Left kidney (tissue), 1 donor: ENCODE measurements at regions not wholly inside any gene's neighbourhood (a gene's known extent, or its start where the extent isn't known, plus 50 kb on each side); places are given as distances from the start of the nearest gene placed in this dataset.
"Not testable (repeated sequence)": the region's sequence is repeated elsewhere in the genome, so short reads cannot be mapped to it uniquely, and the experiment has no call there.

Experiments used
- DNase-seq: peaks from one replicate; pipeline ENCODE4 v3.0.0-alpha.2; 2013

DNA sequence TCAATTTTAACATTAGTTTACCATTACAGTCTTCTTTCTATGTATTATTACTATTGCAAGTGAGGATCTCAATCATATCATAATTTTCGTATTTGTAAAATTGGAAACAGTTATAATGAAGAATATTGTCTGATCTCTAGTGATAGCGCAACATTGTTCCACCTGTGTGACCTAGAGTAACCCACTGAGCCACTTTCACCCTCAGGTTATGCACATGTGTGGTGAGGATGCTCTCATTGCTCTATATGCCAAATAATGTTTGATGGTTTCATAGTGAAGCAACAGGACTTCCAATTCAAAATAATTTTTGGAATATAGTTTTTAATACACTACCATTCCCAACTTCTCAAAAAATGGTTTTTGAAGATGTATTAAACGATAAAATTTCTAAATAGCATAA is 603.1 kb upstream of the MAN1A1 start:
- no peak for DNase-seq

DNA sequence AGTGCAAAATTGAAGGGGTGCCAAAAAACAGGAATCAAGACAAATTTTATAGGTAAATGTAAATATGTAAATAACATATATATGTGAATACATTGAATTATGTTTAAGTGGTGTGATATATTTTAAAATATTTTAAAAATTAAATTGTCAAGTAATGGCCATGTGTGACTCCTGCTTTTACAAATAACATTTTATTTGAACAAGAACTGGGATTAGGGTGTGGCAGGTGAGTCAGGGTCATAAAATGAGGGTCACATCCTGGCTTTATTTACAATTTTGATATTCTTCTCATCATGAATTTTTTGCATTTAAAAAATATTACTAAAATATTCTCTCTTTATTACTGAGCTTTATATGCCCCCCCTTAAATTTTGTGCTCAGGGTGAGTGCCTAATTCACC is 601.1 kb upstream of the MAN1A1 start:
- DNase-seq, result no peak

DNA sequence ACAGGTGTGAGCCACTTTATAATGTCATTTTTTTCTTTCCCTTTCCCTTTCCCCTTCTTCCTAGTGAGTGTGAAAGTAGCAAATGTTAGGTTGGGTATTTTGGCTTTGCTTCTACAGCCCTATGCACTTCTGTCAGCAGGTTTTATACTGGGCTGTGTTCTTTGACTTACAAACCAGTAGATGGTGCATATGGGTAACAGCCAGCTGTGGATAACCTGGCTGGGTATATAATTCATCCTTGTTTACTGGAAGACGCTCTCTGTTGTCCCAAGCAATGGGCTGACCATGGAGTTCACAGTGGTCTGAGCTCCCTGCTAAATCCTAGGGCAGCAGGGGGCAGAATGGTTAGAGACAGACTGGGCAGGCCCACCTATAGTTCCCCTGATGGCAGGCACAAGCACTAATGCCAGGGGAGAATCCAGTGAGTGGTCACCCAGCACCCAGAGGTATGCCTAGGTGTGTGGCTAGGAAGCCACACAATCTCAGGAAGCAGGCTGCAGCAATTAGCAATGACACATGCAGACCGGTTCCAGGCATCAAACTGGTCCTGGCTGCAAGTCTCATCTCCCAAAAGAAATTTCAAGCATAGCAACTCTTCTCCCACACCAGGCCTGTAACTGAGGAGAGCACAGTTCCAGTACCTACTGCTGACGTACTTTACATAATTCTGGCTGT is 592.7 kb upstream of the MAN1A1 start:
- no peak for DNase-seq

DNA sequence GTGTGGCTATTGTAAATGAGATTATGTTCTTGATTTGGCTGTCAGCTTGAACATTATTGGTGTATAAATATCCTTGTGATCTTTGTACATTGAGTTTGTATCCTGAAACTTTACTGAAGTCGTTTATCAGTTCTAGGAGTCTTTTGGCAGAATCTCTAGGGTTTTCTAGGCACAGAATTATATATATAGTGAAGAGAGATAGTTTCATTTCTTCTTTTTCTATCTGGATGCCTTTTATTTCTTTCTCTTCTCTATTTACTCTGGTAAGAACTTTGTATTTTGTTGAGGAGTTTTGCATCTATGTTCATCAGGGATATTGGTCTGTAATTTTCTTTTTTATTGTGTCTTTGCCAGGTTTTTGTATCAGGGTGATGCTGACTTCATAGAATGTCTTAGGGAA is 589.2 kb upstream of the MAN1A1 start:
- DNase-seq, result no peak

DNA sequence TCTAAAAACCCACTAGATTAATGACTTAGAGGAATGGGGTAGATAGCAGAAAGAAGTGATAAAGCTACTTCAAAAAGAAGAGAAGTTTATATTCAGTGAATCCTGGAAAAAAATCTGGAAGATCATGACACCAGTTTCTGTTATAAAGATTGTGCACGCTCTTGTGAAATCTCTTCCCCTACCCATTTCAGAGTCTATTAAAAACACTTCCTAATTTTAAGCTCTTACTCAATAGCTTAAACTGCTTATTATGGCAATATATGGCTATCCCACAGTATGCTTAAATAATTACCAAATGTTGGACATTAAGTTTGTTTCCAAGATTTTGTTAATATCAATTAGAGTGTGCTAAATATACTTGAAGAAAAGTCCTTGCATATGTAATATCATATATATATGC is 585.3 kb upstream of the MAN1A1 start:
- DNase-seq, result no peak

DNA sequence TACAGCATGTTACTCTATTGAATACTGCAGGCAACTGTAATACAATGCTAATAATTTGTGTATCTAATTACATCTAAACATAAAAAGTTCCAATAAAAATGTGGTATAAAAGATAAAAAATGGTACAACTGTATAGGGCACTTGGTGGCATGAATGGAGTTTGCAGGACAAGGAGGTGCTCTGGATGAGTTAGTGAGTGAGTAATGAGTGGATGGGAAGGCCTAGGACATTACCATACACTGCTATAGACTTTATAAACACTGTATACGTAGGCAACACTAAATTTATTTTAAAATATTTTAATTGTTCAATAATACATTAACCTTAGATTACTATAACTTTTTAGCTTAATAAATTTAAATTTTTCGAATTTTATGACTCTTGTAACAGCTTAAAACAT is 579.6 kb upstream of the MAN1A1 start:
- no peak for DNase-seq

DNA sequence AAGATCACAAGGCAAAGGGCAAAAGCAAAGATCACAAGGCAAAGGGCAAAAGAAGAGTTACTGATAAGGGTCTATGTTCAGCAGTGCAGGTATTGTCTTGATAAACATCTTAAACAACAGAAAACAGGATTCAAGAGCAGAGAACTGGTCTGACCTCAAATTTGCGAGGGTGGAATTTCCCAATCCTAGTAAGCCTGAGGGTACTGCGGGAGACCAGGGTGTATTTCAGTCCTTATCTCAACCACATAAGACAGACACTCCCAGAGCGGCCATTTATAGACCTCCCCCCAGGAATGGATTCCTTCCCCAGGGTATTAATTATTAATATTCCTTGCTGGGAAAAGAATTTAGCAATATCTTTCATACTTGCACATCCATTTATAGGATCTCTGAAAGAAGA is 575.3 kb upstream of the MAN1A1 start:
- DNase-seq, result not testable (repeated sequence)

DNA sequence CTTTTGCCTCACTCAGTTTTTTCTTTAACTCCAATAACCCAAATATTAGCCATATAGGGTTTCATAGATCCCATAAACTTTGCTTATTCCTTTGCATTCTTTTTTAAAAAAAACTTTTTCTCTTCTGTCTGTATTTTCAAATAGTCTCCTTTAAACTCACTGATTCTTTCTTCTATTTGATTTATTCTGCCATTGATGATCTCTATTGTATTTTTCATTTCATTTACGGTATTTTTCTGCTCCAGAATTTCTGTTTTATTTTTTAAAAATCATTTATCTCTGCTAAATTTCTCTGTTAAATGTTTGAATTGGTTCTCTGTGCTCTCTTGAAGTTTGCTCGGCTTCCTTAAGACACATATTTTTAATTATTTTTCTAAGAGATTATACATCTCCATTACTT is 573.3 kb upstream of the MAN1A1 start:
- no peak for DNase-seq

DNA sequence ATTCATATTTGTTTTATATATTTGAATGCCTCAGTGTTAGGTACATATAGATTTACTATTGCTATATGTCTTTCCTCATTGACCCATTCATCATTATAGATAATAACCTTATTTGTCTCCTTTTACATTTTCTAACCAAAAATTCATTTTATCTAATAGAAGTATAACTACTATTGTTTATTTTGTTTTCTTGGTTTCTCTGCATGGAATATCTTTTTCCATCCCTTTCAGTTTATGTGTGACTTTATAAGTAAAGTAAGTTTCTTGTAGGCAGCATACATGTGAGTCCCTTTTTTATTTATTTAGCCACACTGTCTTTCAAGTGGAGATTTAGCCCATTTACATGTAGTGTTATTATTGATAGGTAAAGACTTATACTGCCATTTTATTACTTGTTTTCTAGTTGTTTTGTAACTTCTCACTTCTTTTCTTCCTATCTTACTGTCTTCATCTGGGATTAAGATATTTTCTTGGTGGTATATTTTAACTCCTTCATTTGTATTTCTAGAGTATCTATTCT is 572.0 kb upstream of the MAN1A1 start:
- no peak for DNase-seq

DNA sequence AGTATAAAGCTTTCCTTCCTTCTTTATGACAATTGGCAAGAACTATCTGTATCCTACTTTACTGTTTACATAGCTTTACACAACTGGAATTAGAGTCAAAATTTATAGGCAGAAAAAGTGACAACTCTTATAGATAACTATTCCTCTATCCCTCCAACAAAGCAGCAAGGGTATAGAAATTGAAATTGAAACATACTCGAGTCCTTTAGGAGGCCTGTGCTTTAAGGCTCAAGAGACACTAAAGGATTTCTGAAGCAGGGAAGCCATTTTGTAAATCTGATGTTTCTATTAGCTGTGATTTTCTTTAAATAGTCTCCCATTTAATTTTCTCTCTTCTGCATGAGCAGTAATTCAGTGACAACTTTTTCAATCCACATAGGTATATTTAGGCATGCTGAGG is 567.6 kb upstream of the MAN1A1 start:
- DNase-seq, result no peak

DNA sequence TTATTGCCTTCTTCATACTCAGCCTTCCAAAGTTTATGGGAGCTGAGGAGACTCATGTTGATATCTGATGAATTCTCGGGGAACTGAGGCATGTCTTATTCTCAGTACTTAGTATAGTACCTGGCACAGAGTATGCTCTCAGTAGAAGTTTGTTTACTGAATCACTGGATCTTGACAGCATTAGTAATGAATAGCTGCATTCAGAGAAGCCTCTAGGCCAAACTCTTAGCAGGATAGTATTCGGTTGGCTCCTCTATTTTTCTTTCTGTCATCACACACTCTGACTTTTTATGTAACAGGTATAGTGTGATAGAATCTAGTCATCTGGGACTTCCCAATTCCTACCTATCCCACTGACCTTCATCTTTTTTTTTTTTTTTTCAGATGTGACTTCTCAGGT is 566.4 kb upstream of the MAN1A1 start:
- no peak for DNase-seq

DNA sequence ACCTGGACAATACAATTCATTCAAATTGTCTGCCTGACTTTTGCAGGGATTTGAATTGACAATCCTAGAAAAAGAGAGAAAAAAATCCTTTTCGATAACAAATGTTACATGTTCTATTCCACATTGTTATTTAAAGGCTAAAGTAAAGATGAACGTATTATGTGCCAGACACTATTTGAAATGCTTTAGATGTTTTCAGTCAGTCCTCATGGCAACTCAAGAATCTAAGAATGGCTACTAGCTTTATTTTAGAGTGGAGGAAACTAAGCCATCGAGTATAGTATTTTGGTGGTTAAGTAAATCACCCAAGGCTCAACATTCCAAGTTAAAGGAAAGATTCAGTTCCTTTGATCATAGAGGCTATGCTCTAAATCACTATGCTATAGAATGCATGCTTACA is 558.6 kb upstream of the MAN1A1 start:
- no peak for DNase-seq

DNA sequence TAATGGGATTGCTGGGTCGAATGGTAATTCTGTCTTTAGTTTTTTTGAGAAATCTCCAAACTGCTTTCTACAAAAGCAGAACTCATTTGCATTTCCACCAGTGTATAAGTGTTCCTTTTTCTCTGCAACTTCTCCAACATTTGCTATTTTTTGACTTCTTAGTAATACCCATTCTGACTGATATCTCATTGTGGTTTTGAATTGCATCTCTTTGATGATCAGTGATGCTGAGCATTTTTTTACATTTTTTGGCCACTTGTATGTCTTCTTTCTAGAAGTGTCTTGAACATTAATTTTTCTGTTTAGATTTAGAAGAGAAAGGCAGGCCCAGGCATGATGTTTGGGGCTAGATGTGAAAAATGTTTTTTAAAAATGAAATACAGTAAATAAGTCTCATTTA is 553.1 kb upstream of the MAN1A1 start:
- no peak for DNase-seq

DNA sequence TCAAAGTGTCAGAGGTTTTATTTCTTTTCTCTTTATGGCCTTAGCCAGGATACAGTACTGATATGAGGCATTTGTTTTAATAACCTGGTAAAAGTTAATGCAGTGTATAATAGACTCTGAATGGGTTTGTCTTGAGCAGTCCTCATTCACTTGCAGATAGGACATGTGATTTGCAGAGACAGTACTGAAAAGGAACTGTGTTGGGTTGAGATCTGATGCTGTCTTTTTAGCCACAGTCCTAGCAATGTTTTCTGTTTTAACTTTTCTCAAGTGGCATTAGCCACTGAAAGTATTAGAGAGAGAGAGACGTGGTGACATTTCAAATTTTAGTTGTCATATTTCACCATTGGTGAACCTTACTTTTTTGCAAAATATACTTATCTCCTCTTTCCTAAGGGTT is 547.2 kb upstream of the MAN1A1 start:
- DNase-seq, result no peak

DNA sequence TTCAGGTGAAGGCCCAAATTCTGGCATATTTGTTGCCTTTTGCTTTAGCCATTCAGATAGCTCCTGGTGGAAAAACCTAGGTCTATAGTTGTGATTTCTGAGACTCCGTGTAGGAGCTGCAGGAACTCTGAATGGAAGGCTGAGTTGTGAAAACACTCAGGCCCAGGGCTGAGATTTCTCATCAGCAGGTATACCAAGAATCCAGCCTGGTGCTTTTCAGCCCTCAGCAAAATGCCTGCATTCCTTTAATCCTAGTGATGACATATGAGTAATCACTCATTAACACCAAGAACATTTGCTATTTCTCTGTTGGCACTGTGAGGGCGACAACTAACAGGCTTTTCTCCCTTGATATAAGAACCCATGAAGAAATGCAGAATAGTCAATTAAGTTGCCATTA is 546.1 kb upstream of the MAN1A1 start:
- DNase-seq, result no peak

DNA sequence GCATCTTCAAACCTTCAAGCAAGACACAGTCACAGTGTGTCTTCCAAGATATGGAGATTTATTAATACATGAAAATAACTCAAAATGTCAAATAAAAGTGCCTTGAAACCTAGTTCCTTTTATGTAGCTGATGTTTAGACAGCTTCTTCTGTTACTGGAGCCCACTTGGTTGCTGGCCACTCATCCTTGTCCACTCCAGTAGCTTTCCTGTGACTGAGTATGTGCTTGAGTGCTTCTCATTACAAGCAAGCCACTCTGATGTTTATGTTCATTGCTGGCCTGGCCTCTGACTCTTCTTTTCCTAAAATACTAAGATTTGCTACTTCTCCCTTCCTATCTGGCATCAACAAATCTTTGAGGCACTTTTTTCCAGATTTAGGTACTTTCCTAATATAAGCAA is 545.2 kb upstream of the MAN1A1 start:
- peak; percentile 31 for DNase-seq

DNA sequence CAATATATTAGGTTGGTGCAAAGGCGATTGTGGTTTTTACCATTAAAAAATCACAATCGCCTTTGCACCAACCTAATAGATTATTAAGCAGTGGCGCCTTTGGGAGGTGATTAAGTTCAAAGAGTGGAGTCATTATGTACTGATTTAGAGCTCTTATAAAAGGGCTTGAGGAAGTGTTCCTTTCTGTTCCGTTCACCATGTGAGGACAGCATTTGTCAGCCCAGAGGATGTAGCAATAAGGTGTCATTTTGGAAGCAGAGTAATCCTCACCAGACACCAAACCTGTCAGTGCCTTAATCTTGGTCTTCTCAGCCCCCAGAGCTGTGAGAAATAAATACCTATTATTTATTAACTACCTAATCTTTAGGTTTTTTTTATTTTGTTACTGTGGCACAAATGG is 542.1 kb upstream of the MAN1A1 start:
- DNase-seq, result no peak

DNA sequence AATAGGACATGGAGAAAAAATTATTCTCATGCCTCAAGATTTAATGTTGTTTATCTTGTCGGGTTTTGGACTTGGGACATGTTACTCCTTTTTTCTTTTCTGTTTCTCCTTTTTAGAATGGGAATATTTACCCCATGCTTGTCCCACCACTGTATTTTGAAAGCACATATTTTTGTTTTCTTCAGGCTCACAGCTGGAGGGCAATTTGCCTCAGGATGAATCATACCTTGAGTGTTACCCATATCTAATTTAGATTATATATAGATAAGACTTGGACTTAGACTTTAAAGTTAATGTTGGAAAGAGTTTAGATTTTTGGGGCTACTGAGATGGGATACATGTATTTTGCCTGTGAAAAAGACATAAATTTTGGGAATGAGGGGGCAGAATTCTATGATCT is 541.6 kb upstream of the MAN1A1 start:
- no peak for DNase-seq

DNA sequence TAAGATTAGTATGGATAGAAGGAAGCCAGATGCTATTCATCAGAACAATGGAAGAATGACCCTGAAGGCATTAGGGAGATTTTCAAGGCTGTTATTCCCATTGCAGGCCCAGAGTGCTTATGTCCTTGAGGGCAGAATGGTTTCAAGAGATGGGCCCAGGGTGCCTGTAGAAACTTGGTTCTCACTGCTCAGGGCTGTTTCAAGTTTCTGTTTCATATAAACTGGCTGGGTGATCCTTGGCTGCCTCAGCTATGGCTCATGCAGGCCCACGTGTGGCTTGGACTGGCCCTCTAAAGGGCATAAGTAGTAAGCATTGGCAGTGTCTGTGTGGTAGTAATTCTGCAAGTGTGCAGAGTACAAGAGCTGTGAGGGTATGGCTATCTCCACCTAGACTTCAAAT is 540.9 kb upstream of the MAN1A1 start:
- no peak for DNase-seq

DNA sequence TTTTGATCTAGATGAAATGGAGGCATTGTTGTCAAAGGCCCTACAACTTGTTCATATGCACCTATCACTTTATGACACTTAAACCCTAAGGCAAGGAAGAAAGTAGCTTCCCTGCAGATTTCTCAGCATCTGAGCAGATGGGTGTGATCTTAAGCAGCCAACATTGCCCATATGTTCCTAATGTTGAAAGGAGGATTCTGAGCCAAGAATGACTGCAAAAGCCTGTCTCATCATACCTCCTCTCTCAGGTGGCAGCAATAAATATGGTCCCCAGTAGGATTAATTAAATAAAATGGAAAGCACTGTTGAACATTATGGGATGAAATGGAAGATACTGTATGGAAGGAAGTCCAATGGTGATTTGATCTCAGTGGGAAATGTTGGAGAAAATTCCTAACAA is 538.1 kb upstream of the MAN1A1 start:
- DNase-seq, result no peak

DNA sequence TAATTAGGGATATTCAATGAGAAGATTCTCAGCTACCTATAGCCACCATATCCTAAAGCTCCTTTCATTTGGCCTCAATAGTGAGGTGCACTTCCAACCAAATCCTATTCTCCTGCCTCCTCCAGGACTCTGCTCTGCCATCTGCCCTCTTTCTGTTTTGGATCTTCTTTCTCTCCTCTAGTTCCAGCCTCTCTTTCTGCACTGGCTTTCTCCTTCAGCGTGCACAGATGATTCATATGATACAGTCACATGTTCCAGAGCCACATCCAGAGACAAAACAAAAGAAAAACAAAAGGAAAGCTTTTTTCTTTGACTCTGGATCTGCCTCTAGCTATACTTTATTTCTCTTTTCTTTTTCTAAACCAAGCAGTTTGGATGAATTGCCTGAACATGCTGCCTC is 531.9 kb upstream of the MAN1A1 start:
- DNase-seq, result no peak

DNA sequence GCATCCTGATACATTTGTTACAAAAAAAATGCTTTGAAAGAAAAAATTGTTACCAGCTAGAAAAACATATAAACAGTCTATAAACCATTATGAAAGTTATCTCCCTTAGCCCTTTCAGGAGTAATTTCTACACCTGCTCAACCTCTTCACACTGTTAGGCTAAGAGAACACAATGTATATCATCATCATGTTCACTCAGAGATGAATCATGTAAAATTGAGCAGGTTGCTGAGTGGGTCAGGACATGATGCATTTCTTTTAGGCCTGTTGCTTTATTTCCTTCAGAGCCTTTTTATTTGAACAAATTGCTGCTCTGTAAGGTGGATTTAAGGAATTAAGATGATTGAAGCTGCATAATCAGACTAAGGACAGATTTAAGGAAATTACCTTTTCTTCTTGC is 531.3 kb upstream of the MAN1A1 start:
- no peak for DNase-seq

DNA sequence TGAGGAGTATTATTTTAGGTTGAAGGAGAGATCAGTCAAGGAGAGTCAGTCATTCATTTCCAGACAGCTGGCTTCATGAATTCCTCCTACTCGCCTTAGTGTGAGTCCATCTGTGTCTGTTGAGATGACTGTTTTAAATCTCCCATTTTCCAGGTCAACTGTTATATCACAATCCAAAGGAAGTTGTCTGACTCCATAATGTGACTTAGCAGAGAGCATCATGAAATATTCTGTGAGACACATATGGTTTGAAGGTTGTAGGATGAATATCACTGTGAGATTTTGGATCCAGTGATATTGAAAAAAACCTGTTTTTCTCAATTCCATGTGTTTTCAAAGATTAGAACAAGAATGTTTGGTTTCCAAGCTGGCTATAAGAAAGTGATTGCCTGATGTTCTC is 530.2 kb upstream of the MAN1A1 start:
- no peak for DNase-seq

DNA sequence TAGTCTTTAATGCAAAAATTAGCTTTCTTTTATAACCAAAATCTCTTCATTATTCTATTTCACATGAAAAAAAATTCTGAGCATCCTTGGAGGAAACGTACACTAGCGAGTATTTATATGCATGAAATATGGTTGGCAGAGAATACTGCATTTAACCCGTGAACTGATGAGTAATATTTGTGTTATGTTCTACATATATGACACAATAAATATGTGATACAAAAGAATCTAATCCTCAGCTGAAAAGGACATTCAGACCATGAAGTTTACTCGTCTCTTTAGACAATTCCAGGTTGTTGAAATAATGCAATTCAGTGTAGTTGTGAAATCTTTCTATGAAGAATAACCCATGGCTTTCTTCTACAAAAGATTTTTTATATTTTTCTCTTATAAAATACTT is 524.8 kb upstream of the MAN1A1 start:
- no peak for DNase-seq

DNA sequence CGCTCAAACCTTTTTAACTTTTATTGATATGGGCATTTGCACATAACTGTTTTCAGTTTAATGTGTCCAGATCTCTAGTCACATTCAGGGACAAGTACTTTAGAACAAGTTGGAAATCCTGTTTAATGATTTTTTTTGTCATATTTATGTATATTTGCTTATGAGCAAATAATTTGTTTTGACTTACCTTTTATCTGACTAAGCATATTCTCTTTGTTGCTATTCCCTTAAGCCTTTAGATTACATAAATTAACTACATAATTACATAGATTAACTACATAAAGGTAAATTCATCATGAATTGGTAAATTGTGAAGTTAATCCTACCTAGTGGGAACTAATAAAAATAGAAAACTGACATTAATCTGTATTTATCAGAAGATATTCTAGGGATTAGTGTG is 523.5 kb upstream of the MAN1A1 start:
- no peak for DNase-seq
